ENCODE measurements at regions not wholly inside any gene's neighbourhood (a gene's known extent, or its start where the extent isn't known, plus 50 kb on each side); places are given as distances from the start of the nearest gene placed in this dataset.

DNA sequence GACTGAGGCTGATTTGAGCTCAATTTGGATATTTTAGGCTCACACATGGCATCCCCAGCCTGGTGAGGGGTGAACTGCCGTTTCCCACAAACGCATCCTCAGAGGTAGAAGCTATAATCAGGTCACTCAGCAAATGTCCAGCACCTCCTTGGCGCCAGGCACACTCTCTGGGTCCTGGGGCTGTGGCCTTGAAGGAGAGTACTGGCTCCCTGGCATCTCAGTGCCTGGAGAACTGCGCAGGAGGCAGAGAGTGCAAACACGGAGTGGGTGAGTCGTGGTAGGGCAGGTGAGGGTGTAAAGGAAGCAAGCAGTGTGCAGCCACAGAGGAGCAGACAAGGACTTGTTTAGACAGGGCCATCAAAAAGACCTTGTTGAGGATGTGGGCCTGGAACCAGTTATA lies 224.0 kb upstream of the ZNF32 start:
- intact Hi-C loops (cut with micrococcal nuclease) = no loop called here
- CTCF ChIA-PET = no interaction called here
- Mint-ChIP-seq H3K4me1 (no peaks in the 10 kb centered on the region), H3K36me3 (ENCODE audit: low read depth) (no peaks in the 10 kb centered on the region), H3K9me3 (no peaks in the 10 kb centered on the region), H3K4me3 (no peak overlapping the region), H3K27me3 (no peaks in the 10 kb centered on the region), H3K27ac (no peak overlapping the region)
- POLR2A ChIA-PET = no interaction called here
- DNase-seq (no peak), ATAC-seq (ENCODE audit: low read depth) (no peak)
- no peak for TF ChIP-seq CTCF (IDR thresholded peaks at IDR 0.05)

- TF ChIP-seq CTCF (IDR thresholded peaks at IDR 0.05) = no peak
- H3K9me3 Mint-ChIP-seq = no peaks in the 10 kb centered on the region
- no peaks in the 10 kb centered on the region for H3K27me3 Mint-ChIP-seq
- intact Hi-C loops (cut with micrococcal nuclease) = no loop called here
- H3K4me3 Mint-ChIP-seq = no peak overlapping the region
- H3K27ac Mint-ChIP-seq = no peak overlapping the region
- H3K36me3 Mint-ChIP-seq (ENCODE audit: low read depth) = no peaks in the 10 kb centered on the region
- CTCF ChIA-PET = no interaction called here
- ATAC-seq (ENCODE audit: low read depth) (no peak), DNase-seq (no peak)
- no peaks in the 10 kb centered on the region for H3K4me1 Mint-ChIP-seq
- POLR2A ChIA-PET = no interaction called here
These were observed 222.9 kb upstream of the ZNF32 start for GRCh38 chr10:43871545-43871944.

GRCh38 chr10:43870968-43871439 lies 222.3 kb upstream of the ZNF32 start:
- DNase-seq (no peak), ATAC-seq (ENCODE audit: low read depth) (no peak)
- H3K27me3 Mint-ChIP-seq = no peaks in the 10 kb centered on the region
- H3K4me1 Mint-ChIP-seq = no peaks in the 10 kb centered on the region
- no peaks in the 10 kb centered on the region for H3K9me3 Mint-ChIP-seq
- no peaks in the 10 kb centered on the region for H3K36me3 Mint-ChIP-seq (ENCODE audit: low read depth)
- ChIA-PET CTCF (no interaction called here), POLR2A (no interaction called here)
- TF ChIP-seq CTCF (IDR thresholded peaks at IDR 0.05) = no peak
- no peak overlapping the region for H3K4me3 Mint-ChIP-seq
- H3K27ac Mint-ChIP-seq = no peak overlapping the region
- intact Hi-C loops (cut with micrococcal nuclease) = no loop called here

- POLR2A ChIA-PET = no interaction called here
- no peak for ATAC-seq (ENCODE audit: low read depth)
- Mint-ChIP-seq H3K4me3 (no peak overlapping the region), H3K27me3 (no peaks in the 10 kb centered on the region), H3K36me3 (ENCODE audit: low read depth) (no peaks in the 10 kb centered on the region), H3K4me1 (no peaks in the 10 kb centered on the region), H3K27ac (no peak overlapping the region), H3K9me3 (no peaks in the 10 kb centered on the region)
- no peak for DNase-seq
- intact Hi-C loops (cut with micrococcal nuclease) = no loop called here
- TF ChIP-seq CTCF (IDR thresholded peaks at IDR 0.05) = no peak
- CTCF ChIA-PET = no interaction called here
These were observed 221.1 kb upstream of the ZNF32 start for GRCh38 chr10:43869669-43870322.

DNA sequence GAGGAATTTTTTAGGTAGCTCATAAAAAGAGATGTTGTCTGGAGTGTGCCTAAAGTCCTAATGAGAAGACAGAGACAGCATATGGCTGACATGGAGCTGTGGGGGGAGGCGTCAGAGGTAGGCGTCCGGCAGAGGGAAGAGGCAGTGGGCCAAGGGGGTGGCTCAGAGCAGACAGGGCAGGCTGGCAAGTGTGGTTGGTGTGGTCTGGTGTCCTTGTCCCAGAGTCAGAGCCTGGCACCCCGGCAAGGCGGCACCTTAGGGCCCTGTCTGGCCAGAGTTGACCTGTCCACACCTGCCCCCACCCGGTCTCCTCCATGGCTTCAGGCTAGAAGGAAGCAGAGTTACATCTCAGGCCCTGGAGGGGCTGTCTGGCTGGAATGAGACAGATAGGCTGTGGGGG lies 220.3 kb upstream of the ZNF32 start:
- Mint-ChIP-seq H3K36me3 (ENCODE audit: low read depth) (no peaks in the 10 kb centered on the region), H3K9me3 (no peaks in the 10 kb centered on the region), H3K4me1 (no peaks in the 10 kb centered on the region), H3K27ac (no peak overlapping the region), H3K4me3 (no peak overlapping the region), H3K27me3 (no peaks in the 10 kb centered on the region)
- ChIA-PET POLR2A (no interaction called here), CTCF (no interaction called here)
- intact Hi-C loops (cut with micrococcal nuclease) = no loop called here
- no peak for TF ChIP-seq CTCF (IDR thresholded peaks at IDR 0.05)
- DNase-seq (no peak), ATAC-seq (ENCODE audit: low read depth) (no peak)
